Natural killer cell (primary cell): ENCODE measurements at regions not wholly inside any gene's neighbourhood (a gene's known extent, or its start where the extent isn't known, plus 50 kb on each side); places are given as distances from the start of the nearest gene placed in this dataset.

ENCODE experiments used
- ATAC-seq, 3 donors: fragments of 150-1000 bp in 2 of 3; fragments of 200-7000 bp in 1 of 3; cut with Tn5 transposase; 1 replicate in 1 of 3; 2 replicates in 2 of 3; pipeline ENCODE4 v1.10.0; 2021; ENCODE audit warnings: mild to moderate bottlenecking in 2 of 3, moderate library complexity in 2 of 3
- DNase-seq, 2 donors: peaks; one replicate each; pipeline versions ENCODE4 v3.0.0 to v3.0.0-alpha.2; 2013 to 2021; ENCODE audit warnings: mixed read lengths in 1 of 2
- H3K27ac ChIP-seq: one replicate; pipeline ENCODE4 v1.5.1; 2013; ENCODE audit warnings: mild to moderate bottlenecking, low read length
- H3K27me3 ChIP-seq: one replicate; pipeline ENCODE4 v1.6.1; 2013; ENCODE audit warnings: low read length; ENCODE audit not compliant: control insufficient read depth, insufficient read depth
- H3K36me3 ChIP-seq: one replicate; pipeline ENCODE4 v1.6.1; 2013; ENCODE audit warnings: low read length; ENCODE audit not compliant: control insufficient read depth, insufficient read depth
- H3K4me1 ChIP-seq: one replicate; pipeline ENCODE4 v1.6.1; 2013; ENCODE audit warnings: low read length; ENCODE audit not compliant: control insufficient read depth, insufficient read depth
- H3K4me3 ChIP-seq: one replicate; pipeline ENCODE4 v1.5.1; 2013; ENCODE audit warnings: low read length
- H3K9me3 ChIP-seq: one replicate; pipeline ENCODE4 v1.6.1; 2013; ENCODE audit warnings: low read length; ENCODE audit not compliant: control insufficient read depth, insufficient read depth
- H3K27ac Mint-ChIP-seq, 2 donors: one replicate each; pipeline ENCODE4 v1.8.0; 2022; ENCODE audit warnings: mild to moderate bottlenecking in 2 of 2, mixed read lengths in 2 of 2, moderate library complexity in 1 of 2
- H3K27me3 Mint-ChIP-seq, 2 donors: one replicate each; pipeline ENCODE4 v1.8.0; 2022; ENCODE audit warnings: low read depth in 2 of 2, mixed read lengths in 2 of 2
- H3K36me3 Mint-ChIP-seq: one replicate; pipeline ENCODE4 v1.8.0; 2022; ENCODE audit warnings: mixed read lengths
- H3K4me1 Mint-ChIP-seq, 2 donors: one replicate each; pipeline ENCODE4 v1.8.0; 2022; ENCODE audit warnings: mixed read lengths in 2 of 2
- H3K4me3 Mint-ChIP-seq: one replicate; pipeline ENCODE4 v1.8.0; 2022; ENCODE audit warnings: mild to moderate bottlenecking, moderate library complexity, mixed read lengths
- H3K9me3 Mint-ChIP-seq, 2 donors: one replicate each; pipeline ENCODE4 v1.8.0; 2022; ENCODE audit warnings: mixed read lengths in 2 of 2
- WGBS: methylation state at CpG from one replicate; pipeline ENCODE4 v1.1.7; 2013; ENCODE audit warnings: missing lambda C conversion rate; ENCODE audit not compliant: insufficient coverage; 5-methylcytosine and 5-hydroxymethylcytosine counted together
- intact Hi-C: fragments of 100-400 bp; cut with micrococcal nuclease; formaldehyde crosslinking; loops from one replicate; pipeline ENCODE4 v1.14.2; 2022
- TF ChIP-seq, protein P1 (sequence below): fragments of 200-600 bp; IDR thresholded peaks from one replicate; pipeline ENCODE4 v1.8.0; 2022; ENCODE audit warnings: antibody characterized with exemption

DNA sequence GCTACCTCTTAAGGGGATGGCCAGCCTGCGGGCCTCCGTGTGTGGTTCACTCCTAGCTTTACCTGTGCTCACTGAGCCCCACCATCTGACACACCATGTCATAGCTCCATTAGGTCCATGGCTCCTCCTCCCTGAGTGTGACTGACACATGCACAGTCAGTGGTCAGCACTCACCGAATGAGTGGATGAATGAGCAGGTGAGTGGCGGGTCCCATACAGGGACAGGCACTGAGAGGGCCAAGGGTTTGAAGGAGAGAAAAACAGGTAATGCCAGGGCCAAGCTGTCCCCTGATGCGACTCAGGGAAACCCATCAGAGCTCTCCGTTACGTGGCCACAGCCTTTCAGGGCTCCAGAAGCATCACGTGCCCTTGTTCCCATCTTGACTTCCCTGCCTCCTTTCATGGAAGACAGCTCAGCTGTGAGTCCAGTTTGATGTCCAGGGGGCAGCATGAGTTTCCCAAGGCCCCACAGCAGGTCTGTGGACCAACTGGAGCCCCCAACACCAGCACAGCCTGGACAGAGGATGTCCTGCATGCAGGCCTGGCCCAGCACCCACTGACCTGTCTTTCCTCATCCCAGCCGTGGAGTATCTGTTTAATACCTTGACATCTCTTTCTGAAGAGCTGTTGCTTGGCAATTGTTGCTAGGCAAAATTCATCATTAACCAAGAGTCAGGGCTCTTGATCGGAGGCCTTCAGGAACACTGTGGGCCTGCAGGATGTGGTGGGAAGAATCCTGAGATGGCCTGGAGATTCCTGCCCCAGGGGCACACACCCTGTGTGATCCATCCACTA, 84.4 kb downstream of the PLXNA1 start:
- DNase-seq: no peak
- Mint-ChIP-seq H3K27me3 (peaks cover 7 to 14% of the 10 kb centered on the region in 2 donors), H3K9me3 (no peaks in the 10 kb centered on the region), H3K4me3 (no peak overlapping the region), H3K4me1 (no peaks in the 10 kb centered on the region), H3K36me3 (no peaks in the 10 kb centered on the region), H3K27ac (no peak overlapping the region)
- 92% methylated on average over 10 of the region's 10 CpGs for WGBS
- TF ChIP-seq, protein P1, sequence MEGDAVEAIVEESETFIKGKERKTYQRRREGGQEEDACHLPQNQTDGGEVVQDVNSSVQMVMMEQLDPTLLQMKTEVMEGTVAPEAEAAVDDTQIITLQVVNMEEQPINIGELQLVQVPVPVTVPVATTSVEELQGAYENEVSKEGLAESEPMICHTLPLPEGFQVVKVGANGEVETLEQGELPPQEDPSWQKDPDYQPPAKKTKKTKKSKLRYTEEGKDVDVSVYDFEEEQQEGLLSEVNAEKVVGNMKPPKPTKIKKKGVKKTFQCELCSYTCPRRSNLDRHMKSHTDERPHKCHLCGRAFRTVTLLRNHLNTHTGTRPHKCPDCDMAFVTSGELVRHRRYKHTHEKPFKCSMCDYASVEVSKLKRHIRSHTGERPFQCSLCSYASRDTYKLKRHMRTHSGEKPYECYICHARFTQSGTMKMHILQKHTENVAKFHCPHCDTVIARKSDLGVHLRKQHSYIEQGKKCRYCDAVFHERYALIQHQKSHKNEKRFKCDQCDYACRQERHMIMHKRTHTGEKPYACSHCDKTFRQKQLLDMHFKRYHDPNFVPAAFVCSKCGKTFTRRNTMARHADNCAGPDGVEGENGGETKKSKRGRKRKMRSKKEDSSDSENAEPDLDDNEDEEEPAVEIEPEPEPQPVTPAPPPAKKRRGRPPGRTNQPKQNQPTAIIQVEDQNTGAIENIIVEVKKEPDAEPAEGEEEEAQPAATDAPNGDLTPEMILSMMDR: no peak
- H3K36me3 ChIP-seq: no peaks in the 10 kb centered on the region
- ATAC-seq: no peak
- no peaks in the 10 kb centered on the region for H3K9me3 ChIP-seq
- no peaks in the 10 kb centered on the region for H3K4me1 ChIP-seq
- intact Hi-C loops: no loop called here
- no peak overlapping the region for H3K27ac ChIP-seq
- no peak overlapping the region for H3K4me3 ChIP-seq
- H3K27me3 ChIP-seq: no peaks in the 10 kb centered on the region

DNA sequence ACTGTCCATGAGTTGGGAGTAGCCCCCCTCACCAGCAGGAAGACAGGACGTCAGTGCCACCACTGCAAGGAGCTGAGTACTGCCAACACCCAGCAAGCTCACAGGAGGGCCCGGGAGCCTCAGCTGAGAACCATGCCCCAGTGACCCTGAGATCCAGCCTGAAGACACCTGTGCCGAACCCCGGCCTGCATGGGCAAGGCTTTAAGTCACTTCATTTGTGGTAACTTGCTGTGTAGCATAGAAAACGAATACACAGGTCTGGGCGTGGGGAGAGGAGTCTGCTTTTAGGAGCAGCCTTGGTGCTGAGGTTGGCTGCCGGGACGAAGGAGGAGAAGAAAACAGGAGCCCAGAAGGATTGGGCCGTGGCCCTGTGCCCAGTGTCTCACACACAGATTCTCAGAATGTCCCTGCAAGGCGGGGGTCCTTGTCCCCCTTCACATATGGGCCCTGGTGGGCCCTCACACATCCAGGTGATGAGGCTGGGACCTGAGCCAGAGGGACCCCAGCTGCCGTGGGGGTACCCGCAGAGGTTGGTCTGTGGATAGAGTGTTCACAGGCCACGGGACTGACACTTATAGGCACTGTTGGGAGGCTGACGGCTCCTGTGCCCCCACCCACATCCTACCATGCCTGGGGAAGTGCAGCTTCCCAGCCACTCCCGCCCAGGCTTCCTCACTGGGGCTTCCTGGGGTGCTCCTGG, 85.3 kb downstream of the PLXNA1 start:
- Histone ChIP-seq H3K36me3 (no peaks in the 10 kb centered on the region), H3K27ac (no peak overlapping the region), H3K4me3 (no peak overlapping the region), H3K4me1 (no peaks in the 10 kb centered on the region), H3K27me3 (no peaks in the 10 kb centered on the region), H3K9me3 (no peaks in the 10 kb centered on the region)
- Mint-ChIP-seq H3K4me1 (no peaks in the 10 kb centered on the region), H3K9me3 (no peaks in the 10 kb centered on the region), H3K36me3 (no peaks in the 10 kb centered on the region), H3K4me3 (no peak overlapping the region), H3K27me3 (peaks cover 5 to 14% of the 10 kb centered on the region in 2 donors), H3K27ac (no peak overlapping the region)
- ATAC-seq (no peak), DNase-seq (no peak)
- intact Hi-C loops: no loop called here
- 78% methylated on average over 15 of the region's 15 CpGs for WGBS
- TF ChIP-seq, protein P1: no peak

DNA sequence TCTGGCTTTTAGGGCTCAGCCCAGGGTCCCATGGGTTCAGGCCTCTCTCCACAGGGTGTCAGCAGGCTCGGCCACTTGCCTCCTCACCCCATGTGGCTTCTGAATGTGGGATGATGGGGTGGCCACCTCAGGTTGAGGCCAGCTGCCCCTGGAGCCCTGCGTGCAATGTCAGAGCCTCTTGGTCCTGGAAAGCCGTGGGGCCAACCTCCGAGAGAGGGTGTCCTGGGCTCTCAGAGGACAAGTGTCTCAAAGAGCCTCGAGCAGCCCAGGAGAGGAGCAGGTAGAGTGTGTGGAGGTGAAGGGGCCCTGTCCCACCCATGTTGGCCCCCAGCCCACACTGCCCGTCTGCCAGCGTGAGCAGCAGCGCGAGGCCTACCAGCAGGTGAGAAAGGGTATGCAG, 86.0 kb downstream of the PLXNA1 start:
- peaks cover 5 to 14% of the 10 kb centered on the region in 2 donors for H3K27me3 Mint-ChIP-seq
- H3K27ac Mint-ChIP-seq: no peak overlapping the region
- no peak overlapping the region for H3K4me3 Mint-ChIP-seq
- Histone ChIP-seq H3K4me3 (no peak overlapping the region), H3K4me1 (no peaks in the 10 kb centered on the region), H3K36me3 (no peaks in the 10 kb centered on the region), H3K27ac (no peak overlapping the region), H3K27me3 (no peaks in the 10 kb centered on the region), H3K9me3 (no peaks in the 10 kb centered on the region)
- H3K36me3 Mint-ChIP-seq: no peaks in the 10 kb centered on the region
- WGBS: 84% methylated on average over 9 of the region's 9 CpGs
- intact Hi-C loops: no loop called here
- DNase-seq (no peak), ATAC-seq (no peak)
- H3K9me3 Mint-ChIP-seq: no peaks in the 10 kb centered on the region
- TF ChIP-seq, protein P1: no peak
- no peaks in the 10 kb centered on the region for H3K4me1 Mint-ChIP-seq
